NB4 (cell line): ENCODE measurements at regions not wholly inside any gene's neighbourhood (a gene's known extent, or its start where the extent isn't known, plus 50 kb on each side); places are given as distances from the start of the nearest gene placed in this dataset.

ENCODE experiments used
- CTCF ChIP-seq: IDR thresholded peaks from one replicate; pipeline ENCODE4 v1.5.1; 2012; ENCODE audit warnings: low read depth, low read length
- MAX ChIP-seq: IDR thresholded peaks from 2 replicates; pipeline ENCODE4 v1.6.1; 2011; ENCODE audit warnings: low read depth, low read length
- MYC ChIP-seq: IDR thresholded peaks from 2 replicates; pipeline ENCODE4 v1.6.1; 2011; ENCODE audit warnings: low read depth, low read length
- POLR2A ChIP-seq: IDR thresholded peaks from 2 replicates; pipeline ENCODE4 v1.6.1; 2011; ENCODE audit warnings: mild to moderate bottlenecking; ENCODE audit not compliant: insufficient read length; ENCODE audit errors: extremely low read depth

- TF ChIP-seq CTCF (no peak), POLR2A (no peak), MAX (no peak), MYC (no peak)
These were observed 169.8 kb upstream of the B3GALT2 start for GRCh38 chr1:193356249-193356648.
